ENCODE measurements at regions not wholly inside any gene's neighbourhood (a gene's known extent, or its start where the extent isn't known, plus 50 kb on each side); places are given as distances from the start of the nearest gene placed in this dataset.
A peak's percentile ranks its signal among the peaks of the same experiment; 100 is the strongest.

GRCh38 chr1:87210151-87210550, 118.5 kb upstream of the LMO4 start:
- Histone ChIP-seq H3K18ac (ENCODE audit: low read depth, low read length) (no peak overlapping the region), H3K23ac (ENCODE audit: low read depth, low read length) (no peak overlapping the region), H3K14ac (replicated peaks; ENCODE audit: low read depth, low read length) (no peak overlapping the region), H3K4me3 (ENCODE audit: insufficient read depth, low read depth, low read length) (no peak overlapping the region), H3K79me1 (ENCODE audit: low read depth in 1 of 2, low read length in 2 of 2) (no peaks in the 10 kb centered on the region), H3K9me3 (ENCODE audit: control insufficient read depth, insufficient read depth, low read length) (0 out of 2 replicates have a peak, but pooled peaks cover 4% of the 10 kb centered on the region), H3K9ac (ENCODE audit: low read depth, low read length) (no peak overlapping the region), H2BK5ac (ENCODE audit: low read depth, low read length, poor library complexity, severe bottlenecking) (no peak overlapping the region), H4K20me1 (ENCODE audit: insufficient read depth, low read length) (no peaks in the 10 kb centered on the region), H2AK9ac (replicated peaks; ENCODE audit: low read depth, low read length, poor library complexity) (no peak overlapping the region), H4K8ac (ENCODE audit: low read depth in 2 of 2, low read length in 2 of 2) (no peak overlapping the region), H2BK20ac (ENCODE audit: low read depth, low read length) (no peak overlapping the region), H2AK5ac (ENCODE audit: low read depth, low read length) (no peak overlapping the region), H3K4ac (ENCODE audit: low read depth, low read length) (no peak overlapping the region), H3K4me2 (ENCODE audit: low read depth, low read length) (no peak overlapping the region), H4K5ac (ENCODE audit: low read depth, low read length) (no peak overlapping the region), H3K36me3 (ENCODE audit: control insufficient read depth, insufficient read depth, low read length) (no peaks in the 10 kb centered on the region), H3K9me1 (ENCODE audit: insufficient read depth, low read length) (no peaks in the 10 kb centered on the region), H3K56ac (ENCODE audit: extremely low read depth, insufficient read depth, low read length) (no peak overlapping the region), H3K4me1 (ENCODE audit: control insufficient read depth, insufficient read depth, low read length) (no peaks in the 10 kb centered on the region), H3K27ac (ENCODE audit: insufficient read depth, low read length) (no peak overlapping the region), H2AFZ (replicated peaks; ENCODE audit: low read length, poor library complexity) (no peak overlapping the region), H4K91ac (ENCODE audit: insufficient read depth, low read depth, low read length) (no peak overlapping the region), H2BK120ac (ENCODE audit: low read depth, low read length) (no peak overlapping the region), H2BK15ac (ENCODE audit: low read depth, low read length) (no peak overlapping the region), H3K27me3 (ENCODE audit: control insufficient read depth, insufficient read depth, low read length) (no peaks in the 10 kb centered on the region)
- WGBS, 2 experiments (ENCODE audit: extremely low coverage in 2 of 2, insufficient read length in 1 of 2), result no CpG with 5 or more reads among the region's 3 CpGs
- ATAC-seq (ENCODE audit: low read depth) (no peak), DNase-seq (peak; percentile 2)
- in situ Hi-C loops (cut with MboI; ENCODE audit: low sequenced_read_pairs), result no loop called here
- POLR2A ChIA-PET (ENCODE audit: unreplicated experiment), result no interaction called here
- dilution Hi-C loops (cut with HindIII; ENCODE audit: low sequenced_read_pairs, unreplicated experiment), result no loop called here
- intact Hi-C loops (cut with micrococcal nuclease), result no loop called here
- TF ChIP-seq MXI1 (IDR thresholded peaks at IDR 0.05; ENCODE audit: borderline replicate concordance, low read depth, low read length) (no peak), RCOR1 (IDR thresholded peaks at IDR 0.05; ENCODE audit: insufficient replicate concordance, low read length) (no peak), CHD1 (IDR thresholded peaks at IDR 0.05; ENCODE audit: low read depth, low read length) (no peak), FOS (IDR thresholded peaks at IDR 0.05; ENCODE audit: low read depth, low read length) (no peak), MAFK (IDR thresholded peaks at IDR 0.05; ENCODE audit: low read depth, low read length) (no peak), ELK1 (IDR thresholded peaks at IDR 0.05; ENCODE audit: borderline replicate concordance, low read depth, low read length) (no peak), CEBPB (IDR thresholded peaks at IDR 0.05; ENCODE audit: low read depth, low read length) (no peak), RAD21 (IDR thresholded peaks at IDR 0.05; ENCODE audit: low read length) (no peak)
- CTCF ChIA-PET, result no interaction called here
- no TSS peak for BruUV-seq (replicated peaks)

All from IMR-90 (cell line).